Thyroid gland (tissue), 4 donors: ENCODE measurements at regions not wholly inside any gene's neighbourhood (a gene's known extent, or its start where the extent isn't known, plus 50 kb on each side); places are given as distances from the start of the nearest gene placed in this dataset.

ENCODE experiments used
- POLR2A ChIP-seq, 2 donors: fragments of 450-650 bp; IDR thresholded peaks; one replicate each; pipeline ENCODE4 v1.6.1; 2017; ENCODE audit warnings: antibody characterized with exemption in 2 of 2, mild to moderate bottlenecking in 2 of 2, moderate library complexity in 1 of 2
- TF ChIP-seq, protein P1 (sequence below), 6 experiments: fragments of 200-600 bp in 3 of 6; fragments of 450-650 bp in 3 of 6; sonication (generic) in 3 of 6; IDR thresholded peaks; one replicate each; pipeline ENCODE4 v1.5.1; 2016 to 2019; ENCODE audit warnings: antibody characterized with exemption in 6 of 6, mild to moderate bottlenecking in 2 of 6, inconsistent platforms in 1 of 6, moderate library complexity in 1 of 6

GRCh38 chr5:50583621-50584020 is 82.8 kb upstream of the PARP8 start:
- TF ChIP-seq, protein P1, sequence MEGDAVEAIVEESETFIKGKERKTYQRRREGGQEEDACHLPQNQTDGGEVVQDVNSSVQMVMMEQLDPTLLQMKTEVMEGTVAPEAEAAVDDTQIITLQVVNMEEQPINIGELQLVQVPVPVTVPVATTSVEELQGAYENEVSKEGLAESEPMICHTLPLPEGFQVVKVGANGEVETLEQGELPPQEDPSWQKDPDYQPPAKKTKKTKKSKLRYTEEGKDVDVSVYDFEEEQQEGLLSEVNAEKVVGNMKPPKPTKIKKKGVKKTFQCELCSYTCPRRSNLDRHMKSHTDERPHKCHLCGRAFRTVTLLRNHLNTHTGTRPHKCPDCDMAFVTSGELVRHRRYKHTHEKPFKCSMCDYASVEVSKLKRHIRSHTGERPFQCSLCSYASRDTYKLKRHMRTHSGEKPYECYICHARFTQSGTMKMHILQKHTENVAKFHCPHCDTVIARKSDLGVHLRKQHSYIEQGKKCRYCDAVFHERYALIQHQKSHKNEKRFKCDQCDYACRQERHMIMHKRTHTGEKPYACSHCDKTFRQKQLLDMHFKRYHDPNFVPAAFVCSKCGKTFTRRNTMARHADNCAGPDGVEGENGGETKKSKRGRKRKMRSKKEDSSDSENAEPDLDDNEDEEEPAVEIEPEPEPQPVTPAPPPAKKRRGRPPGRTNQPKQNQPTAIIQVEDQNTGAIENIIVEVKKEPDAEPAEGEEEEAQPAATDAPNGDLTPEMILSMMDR (IDR thresholded peaks at IDR 0.05): no peak
- TF ChIP-seq POLR2A (IDR thresholded peaks at IDR 0.05): no peak
